NCI-H1092 (cell line): ENCODE measurements at regions not wholly inside any gene's neighbourhood (a gene's known extent, or its start where the extent isn't known, plus 50 kb on each side); places are given as distances from the start of the nearest gene placed in this dataset.

Source experiments
- DNase-seq: peaks from one replicate; lab custom pipeline; 2025; lab: John Stamatoyannopoulos, UW

- DNase-seq: no peak
These were observed 255.8 kb downstream of the RHOU start for GRCh38 chr1:228990906-228991569.

GRCh38 chr1:228992044-228992443 is 256.8 kb downstream of the RHOU start:
- DNase-seq: no peak

GRCh38 chr1:228992907-228993535 is 257.7 kb downstream of the RHOU start:
- no peak for DNase-seq

GRCh38 chr1:228994676-228995594 is 259.7 kb downstream of the RHOU start:
- DNase-seq: no peak

- DNase-seq: no peak
These were observed 261.0 kb downstream of the RHOU start for GRCh38 chr1:228996281-228996680.

GRCh38 chr1:228997721-228998144 is 262.5 kb downstream of the RHOU start:
- DNase-seq: no peak

- no peak for DNase-seq
These were observed 262.9 kb downstream of the RHOU start for GRCh38 chr1:228998179-228998578.

- no peak for DNase-seq
These were observed 264.3 kb downstream of the RHOU start for GRCh38 chr1:228999446-229000170.

DNA sequence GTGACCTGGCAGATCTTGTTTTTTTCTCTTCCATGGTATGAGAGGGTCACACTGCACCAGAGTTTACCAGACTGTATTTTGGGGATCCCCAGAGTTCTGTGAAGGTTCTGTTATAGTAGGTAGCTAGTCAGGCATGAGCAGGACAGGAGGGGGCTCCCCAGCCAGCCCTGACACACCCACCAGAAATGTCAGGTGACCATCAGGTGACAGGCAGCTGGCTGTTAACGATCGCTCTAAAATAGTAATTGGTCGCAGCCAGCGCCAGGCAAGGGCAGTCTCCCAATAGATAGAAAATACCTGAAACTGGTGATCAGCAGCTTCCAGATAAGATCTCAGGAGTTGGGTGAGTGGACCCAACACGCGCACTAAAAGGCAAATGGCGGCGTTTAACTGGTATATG is 264.9 kb downstream of the RHOU start:
- no peak for DNase-seq

DNA sequence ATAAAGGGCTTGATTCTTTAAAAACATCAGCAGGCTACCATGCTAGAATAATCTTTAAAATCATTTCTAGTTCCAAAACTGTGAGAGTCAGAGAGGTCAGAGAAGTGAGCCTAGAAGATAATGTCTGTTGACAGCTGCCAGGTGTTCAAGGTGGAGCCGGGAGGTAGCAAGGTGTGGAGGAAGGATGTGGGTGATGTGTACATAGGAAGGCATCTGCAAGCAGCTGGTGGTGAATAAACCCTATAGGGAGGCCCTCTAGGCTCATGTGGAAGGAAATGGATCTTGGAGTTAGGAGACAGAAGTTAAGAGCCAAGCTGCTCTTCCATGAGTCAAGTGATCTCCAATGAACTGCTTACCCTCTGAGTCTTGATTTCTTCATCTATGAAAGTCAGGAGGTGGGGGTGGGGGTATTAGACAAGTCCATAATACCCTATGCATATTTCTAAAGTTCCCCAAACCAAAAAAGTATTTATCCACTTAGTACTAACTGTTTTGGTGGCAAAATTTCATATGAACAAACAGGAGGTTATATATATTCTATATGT is 266.3 kb downstream of the RHOU start:
- DNase-seq: no peak

GRCh38 chr1:229002037-229002436 is 266.8 kb downstream of the RHOU start:
- no peak for DNase-seq

DNA sequence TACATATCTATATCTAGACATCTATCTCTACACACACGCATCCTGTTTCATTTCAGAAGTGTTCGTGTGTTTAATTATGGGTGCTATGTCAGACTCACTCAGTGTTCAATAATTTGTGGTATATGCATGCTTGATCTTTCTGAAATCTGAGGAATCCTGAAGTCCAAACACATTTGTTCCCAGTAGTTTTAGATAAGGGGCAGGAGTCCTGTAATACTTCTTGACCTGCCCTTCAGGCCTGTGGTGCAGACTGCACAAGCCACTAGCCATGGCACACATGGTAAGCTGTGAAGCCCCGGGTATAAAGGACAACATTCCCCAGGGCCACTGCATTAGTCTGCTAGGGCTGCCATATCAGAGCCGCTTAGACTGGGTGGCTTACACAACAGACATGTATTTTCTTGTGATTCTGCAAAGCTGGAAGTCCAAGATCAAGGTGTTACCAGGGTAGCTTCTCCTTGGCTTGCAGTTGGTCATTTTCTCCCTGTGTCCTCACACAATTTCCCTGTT is 267.2 kb downstream of the RHOU start:
- no peak for DNase-seq

GRCh38 chr1:229003233-229004031 is 267.5 kb upstream of the RAB4A start:
- DNase-seq: peak; percentile 83

DNA sequence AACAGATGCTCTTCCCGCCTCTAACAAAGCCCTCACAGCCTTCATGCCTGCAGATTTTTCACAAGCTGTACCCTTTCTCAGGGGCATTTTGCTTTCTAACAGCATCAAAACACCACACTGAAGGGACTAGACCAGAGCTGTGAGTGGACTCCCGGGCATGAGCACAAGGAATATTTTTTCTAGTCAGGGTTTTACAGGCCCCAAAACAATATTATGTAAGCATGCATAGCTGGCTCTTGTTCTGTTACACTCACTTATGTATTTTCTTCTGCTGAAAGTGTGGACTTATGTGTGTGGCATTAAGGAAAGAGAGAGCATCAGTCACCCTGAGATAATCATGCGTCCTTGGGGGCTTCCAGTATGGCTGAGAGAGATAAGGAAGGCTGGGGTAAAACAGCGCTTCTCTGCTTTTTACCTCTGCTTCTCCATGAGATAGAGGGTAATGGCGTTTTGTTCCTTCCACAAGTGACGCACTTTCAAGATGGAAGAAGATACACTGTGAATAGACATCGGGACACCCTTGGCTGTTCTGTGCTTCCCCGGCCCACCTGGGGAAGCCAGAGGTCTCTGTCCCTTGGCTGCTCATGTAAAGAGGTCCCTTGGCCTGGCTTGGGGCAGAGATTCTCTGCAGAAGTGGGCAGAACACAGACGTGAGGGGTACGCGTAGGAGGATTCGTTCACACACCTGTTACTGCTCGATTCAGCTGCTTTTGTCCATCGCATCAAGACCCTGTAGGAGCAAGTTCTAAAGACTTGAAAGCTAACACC is 266.7 kb upstream of the RAB4A start:
- DNase-seq: no peak

DNA sequence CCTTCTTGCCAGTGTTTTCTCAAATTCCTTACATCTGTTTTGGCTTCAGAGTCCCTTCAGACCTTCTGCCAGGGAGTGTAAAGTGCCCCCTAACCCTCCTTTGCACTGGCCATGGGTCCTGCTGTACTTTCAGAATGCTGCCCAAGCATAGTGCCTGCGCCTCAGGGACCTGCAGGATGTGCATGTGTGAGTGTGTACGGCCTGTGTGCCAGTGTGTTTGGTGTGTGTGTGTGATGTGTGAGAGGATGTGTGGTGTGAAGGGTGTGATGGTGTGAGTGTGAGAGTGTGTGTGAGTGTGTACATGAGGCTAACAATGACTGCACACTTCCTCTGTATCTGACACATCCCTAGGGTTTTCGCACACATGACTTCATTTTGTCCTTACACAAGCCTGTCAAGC is 265.8 kb upstream of the RAB4A start:
- no peak for DNase-seq

GRCh38 chr1:229005556-229005955 is 265.4 kb upstream of the RAB4A start:
- no peak for DNase-seq

DNA sequence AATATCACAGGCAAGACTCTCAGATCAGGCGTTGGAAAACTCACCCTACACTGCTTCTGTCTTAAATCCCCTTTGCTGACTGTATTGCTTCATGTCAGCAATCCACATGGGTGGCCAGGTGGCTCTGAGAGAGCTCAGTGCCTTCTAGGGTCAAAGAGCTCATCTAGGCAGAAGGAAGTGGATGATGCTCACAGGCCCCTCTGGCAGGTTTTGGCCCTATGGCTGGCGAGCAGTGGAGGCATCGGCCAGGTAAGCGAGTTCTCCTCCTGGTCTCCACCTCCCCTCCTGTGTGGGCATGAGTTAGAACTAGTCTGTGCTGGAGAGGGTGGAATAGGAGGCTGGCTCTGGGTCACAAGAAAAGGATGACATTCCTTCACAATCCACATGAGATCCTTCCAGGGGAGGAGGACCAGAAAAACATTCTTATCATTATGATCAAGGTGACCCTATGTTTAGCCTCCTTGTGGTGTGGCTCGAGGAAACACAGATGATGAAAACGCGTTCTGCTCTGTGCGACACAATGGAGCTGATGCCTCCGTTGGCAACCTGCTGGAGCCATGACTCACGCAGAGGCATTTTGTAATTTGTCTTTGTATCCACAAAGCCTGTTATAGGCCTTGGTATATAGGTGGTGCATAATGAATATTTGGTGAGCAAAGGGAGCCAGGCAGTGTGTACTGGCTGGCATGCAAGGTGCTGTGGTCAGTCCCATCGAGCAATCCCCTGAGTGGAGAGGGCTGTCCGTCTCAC is 264.6 kb upstream of the RAB4A start:
- DNase-seq: no peak

- DNase-seq: no peak
These were observed 263.7 kb upstream of the RAB4A start for GRCh38 chr1:229007167-229007566.

GRCh38 chr1:229007701-229008100 is 263.2 kb upstream of the RAB4A start:
- no peak for DNase-seq
